ENCODE measurements at regions not wholly inside any gene's neighbourhood (a gene's known extent, or its start where the extent isn't known, plus 50 kb on each side); places are given as distances from the start of the nearest gene placed in this dataset.

GRCh38 chr2:120461546-120462537 lies 115.9 kb downstream of the INHBB start:
- no peak for TF ChIP-seq CTCF (IDR thresholded peaks at IDR 0.05; ENCODE audit: low read length)
- no peak for TF ChIP-seq EZH2 (IDR thresholded peaks at IDR 0.05; ENCODE audit: borderline replicate concordance, low read length)

All from OCI-LY1 (cell line).